ENCODE measurements at regions not wholly inside any gene's neighbourhood (a gene's known extent, or its start where the extent isn't known, plus 50 kb on each side); places are given as distances from the start of the nearest gene placed in this dataset.

DNA sequence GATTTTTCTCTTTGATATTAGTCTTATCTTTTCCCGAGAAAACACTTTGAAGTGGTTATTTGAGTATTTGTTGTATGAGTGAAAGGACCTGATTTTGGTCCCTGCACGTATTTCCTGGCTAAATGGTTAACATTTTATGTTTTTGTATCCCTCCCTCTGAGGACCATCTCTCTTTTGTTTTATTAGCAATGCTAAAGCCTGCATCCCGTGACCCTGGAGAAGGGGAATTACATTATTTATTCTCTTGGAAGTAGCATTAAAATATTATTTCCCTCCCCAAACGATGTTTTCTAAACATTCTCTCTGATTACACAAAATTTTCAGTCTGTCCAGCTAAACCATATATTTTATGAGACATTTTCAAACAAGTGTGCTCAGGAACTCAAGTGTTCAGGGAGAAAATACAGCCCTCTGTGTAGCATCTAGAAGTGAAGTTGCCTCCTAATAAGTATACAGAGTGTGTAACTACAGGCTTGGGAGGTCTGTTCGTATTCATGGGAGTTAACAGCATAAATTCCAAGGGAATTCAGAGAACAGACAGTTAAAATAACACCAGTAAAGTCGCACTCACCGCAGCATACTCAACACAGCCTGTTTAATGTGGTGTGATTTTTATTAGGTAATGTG is 163.8 kb upstream of the NPVF start:
- TF ChIP-seq, protein P1, sequence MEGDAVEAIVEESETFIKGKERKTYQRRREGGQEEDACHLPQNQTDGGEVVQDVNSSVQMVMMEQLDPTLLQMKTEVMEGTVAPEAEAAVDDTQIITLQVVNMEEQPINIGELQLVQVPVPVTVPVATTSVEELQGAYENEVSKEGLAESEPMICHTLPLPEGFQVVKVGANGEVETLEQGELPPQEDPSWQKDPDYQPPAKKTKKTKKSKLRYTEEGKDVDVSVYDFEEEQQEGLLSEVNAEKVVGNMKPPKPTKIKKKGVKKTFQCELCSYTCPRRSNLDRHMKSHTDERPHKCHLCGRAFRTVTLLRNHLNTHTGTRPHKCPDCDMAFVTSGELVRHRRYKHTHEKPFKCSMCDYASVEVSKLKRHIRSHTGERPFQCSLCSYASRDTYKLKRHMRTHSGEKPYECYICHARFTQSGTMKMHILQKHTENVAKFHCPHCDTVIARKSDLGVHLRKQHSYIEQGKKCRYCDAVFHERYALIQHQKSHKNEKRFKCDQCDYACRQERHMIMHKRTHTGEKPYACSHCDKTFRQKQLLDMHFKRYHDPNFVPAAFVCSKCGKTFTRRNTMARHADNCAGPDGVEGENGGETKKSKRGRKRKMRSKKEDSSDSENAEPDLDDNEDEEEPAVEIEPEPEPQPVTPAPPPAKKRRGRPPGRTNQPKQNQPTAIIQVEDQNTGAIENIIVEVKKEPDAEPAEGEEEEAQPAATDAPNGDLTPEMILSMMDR (IDR thresholded peaks at IDR 0.05; ENCODE audit: insufficient read depth, low read length, poor library complexity, severe bottlenecking), result no peak
- Histone ChIP-seq H3K36me3 (ENCODE audit: control insufficient read depth, insufficient read depth, low read length) (no peaks in the 10 kb centered on the region), H3K27me3 (replicated peaks; ENCODE audit: control insufficient read depth, insufficient read depth, low read length) (no peaks in the 10 kb centered on the region; the same call in 1 of the 2 replicates), H3K4me3 (replicated peaks; ENCODE audit: low read depth, low read length) (no peak overlapping the region)
- no peak for DNase-seq (ENCODE audit: extremely low read depth, insufficient read length)

DNA sequence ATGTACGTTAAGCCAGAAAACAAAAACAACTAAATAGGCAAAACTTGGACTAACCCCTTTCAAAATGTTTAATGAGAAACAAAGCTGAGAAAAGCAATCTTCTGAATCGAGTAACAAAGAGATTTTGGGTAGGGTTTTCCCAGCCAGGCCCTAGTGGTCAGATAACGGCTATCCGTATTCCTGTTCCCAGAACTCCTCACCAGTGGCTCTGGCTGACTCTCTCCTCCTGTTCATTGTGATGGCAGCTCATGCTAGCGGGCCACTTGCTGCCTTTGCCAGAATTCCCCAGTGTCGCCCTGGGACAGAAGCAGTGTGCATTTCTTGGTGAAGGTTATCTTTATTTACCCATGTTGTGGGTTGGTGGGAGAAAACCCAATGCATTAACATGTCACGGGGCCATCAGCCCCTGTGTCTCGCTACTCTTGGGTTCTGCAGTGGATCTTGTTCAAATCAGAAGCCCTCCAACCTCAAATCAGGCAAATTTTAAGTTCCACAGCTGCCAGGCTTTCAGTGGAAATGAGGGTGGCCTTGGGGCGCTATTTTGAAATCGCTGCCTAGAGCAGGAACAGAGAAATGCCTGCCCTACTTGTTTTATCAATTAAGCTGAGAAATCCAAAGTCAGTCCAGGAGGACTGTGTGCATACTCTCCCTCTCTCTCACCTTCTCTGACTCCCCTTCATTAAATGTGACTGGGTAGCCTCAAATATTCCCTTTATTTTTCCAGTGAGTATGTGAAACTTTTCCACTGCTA is 164.5 kb upstream of the NPVF start:
- Histone ChIP-seq H3K27me3 (replicated peaks; ENCODE audit: control insufficient read depth, insufficient read depth, low read length) (no peaks in the 10 kb centered on the region; the same call in 1 of the 2 replicates), H3K36me3 (ENCODE audit: control insufficient read depth, insufficient read depth, low read length) (no peaks in the 10 kb centered on the region), H3K4me3 (replicated peaks; ENCODE audit: low read depth, low read length) (no peak overlapping the region)
- DNase-seq (ENCODE audit: extremely low read depth, insufficient read length), result no peak
- TF ChIP-seq, protein P1 (IDR thresholded peaks at IDR 0.05; ENCODE audit: insufficient read depth, low read length, poor library complexity, severe bottlenecking), result no peak

DNA sequence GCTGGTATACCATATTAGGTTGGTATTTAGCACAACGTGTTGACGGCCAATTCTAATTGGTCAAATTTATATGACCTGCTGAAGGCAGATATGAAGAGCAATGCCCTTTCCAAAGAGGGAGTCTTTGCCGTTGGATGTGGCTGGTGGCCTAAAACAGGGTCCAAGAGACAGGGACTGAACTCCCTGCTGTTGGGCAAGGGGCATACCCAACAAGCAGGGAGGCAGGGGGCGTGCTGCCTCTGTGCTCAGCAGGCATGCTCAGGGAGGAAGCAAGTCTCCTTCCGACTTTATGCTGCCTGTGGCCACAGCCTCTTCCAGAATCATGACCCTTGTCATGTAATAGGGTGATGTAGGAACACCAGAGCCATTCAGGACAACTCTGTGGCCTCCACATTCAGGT is 167.7 kb upstream of the NPVF start:
- H3K36me3 ChIP-seq (ENCODE audit: control insufficient read depth, insufficient read depth, low read length), result no peaks in the 10 kb centered on the region
- H3K27me3 ChIP-seq (replicated peaks; ENCODE audit: control insufficient read depth, insufficient read depth, low read length), result no peaks in the 10 kb centered on the region; the same call in 1 of the 2 replicates
- TF ChIP-seq, protein P1 (IDR thresholded peaks at IDR 0.05; ENCODE audit: insufficient read depth, low read length, poor library complexity, severe bottlenecking), result no peak
- H3K4me3 ChIP-seq (replicated peaks; ENCODE audit: low read depth, low read length), result no peak overlapping the region
- no peak for DNase-seq (ENCODE audit: extremely low read depth, insufficient read length)

DNA sequence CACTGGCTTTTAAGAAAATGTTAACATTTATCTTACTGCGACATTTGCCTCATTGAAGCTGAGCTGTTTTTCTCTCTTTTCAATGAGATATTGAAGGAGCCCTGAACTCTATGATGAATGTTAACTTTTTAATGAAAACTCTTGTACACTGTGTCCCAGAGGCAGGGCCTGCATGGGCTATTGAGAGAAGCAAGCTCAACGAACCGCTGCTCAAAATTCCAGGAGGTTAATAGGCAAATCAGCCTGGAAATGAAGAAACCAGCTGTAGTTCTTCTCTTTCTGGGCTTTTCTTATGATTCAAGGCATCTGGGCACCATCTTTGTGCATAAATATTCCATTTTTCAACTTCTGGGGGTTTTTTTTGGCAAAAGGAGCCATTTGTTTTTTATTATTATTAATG is 168.4 kb upstream of the NPVF start:
- no peaks in the 10 kb centered on the region for H3K36me3 ChIP-seq (ENCODE audit: control insufficient read depth, insufficient read depth, low read length)
- TF ChIP-seq, protein P1 (IDR thresholded peaks at IDR 0.05; ENCODE audit: insufficient read depth, low read length, poor library complexity, severe bottlenecking), result no peak

DNA sequence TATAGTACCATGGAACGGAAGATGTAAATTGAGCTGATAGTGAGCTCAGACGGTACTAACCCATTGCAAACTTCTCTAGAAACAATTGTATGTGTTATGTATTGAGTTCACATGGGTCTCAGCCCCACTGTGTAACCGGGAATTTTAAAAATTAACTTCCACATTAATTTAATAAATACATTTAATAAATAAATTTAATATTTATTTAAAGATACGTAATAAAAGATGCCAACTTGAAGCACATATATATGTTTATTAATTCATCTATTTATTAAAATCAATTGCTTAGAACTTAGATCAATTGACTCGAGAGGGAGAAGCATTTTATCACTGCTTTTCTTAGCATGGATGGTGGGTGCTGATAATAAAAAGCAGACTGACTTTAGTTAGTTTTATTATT is 170.1 kb upstream of the NPVF start:
- no peak for DNase-seq (ENCODE audit: extremely low read depth, insufficient read length)
- H3K27me3 ChIP-seq (replicated peaks; ENCODE audit: control insufficient read depth, insufficient read depth, low read length), result no peaks in the 10 kb centered on the region; the same call in none of the 2 replicates
- no peaks in the 10 kb centered on the region for H3K36me3 ChIP-seq (ENCODE audit: control insufficient read depth, insufficient read depth, low read length)
- no peak overlapping the region for H3K4me3 ChIP-seq (replicated peaks; ENCODE audit: low read depth, low read length)
- TF ChIP-seq, protein P1 (IDR thresholded peaks at IDR 0.05; ENCODE audit: insufficient read depth, low read length, poor library complexity, severe bottlenecking), result no peak

More for the DNA sequence above, 168.4 kb upstream of the NPVF start:
- no peaks in the 10 kb centered on the region; the same call in 1 of the 2 replicates for H3K27me3 ChIP-seq (replicated peaks; ENCODE audit: control insufficient read depth, insufficient read depth, low read length)
- no peak overlapping the region for H3K4me3 ChIP-seq (replicated peaks; ENCODE audit: low read depth, low read length)
- no peak for DNase-seq (ENCODE audit: extremely low read depth, insufficient read length)

All from GM06990 (cell line).